Muscle of back (tissue), 3 donors: ENCODE measurements at regions not wholly inside any gene's neighbourhood (a gene's known extent, or its start where the extent isn't known, plus 50 kb on each side); places are given as distances from the start of the nearest gene placed in this dataset.
"Not testable (repeated sequence)": the region's sequence is repeated elsewhere in the genome, so short reads cannot be mapped to it uniquely, and the experiment has no call there.

Experiments used
- DNase-seq, 3 donors: peaks; one replicate each; pipeline versions ENCODE4 v3.0.0 to v3.0.0-alpha.2; 2013

DNA sequence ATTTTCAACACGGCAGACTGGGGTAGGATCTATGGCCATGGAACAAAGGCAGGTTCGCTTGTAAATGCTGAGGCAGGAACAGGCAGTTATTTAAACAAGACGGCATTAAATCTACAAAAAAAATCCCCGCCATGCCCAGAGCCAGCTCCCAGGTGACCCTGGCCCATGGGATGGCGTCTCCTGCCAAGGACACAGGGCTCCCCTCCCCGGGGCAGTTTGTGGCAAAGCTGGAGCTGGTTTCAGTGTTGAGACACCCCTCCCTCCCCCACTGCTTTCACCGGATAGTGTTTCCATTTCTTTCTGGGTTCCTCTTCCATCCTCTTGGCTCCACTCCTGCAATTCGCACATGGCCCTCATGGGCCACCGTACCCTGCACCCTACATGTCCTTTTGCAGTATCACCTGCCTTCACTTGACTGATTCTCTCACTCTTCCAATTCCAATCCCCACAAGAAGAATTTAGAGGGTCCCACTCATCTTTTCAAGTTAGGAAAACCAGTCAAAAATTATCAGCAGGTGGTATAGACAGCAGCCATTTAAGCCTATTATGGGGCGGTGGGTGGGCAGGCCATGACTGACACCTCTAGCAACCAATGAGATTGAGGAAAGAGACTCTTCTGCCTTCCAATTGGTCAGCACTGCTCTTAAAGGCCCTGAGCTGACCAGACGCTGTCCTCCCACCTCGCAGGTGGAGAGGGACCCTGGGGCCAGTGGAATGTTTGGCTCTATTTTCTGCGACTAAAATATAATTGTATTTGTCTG, 52.0 kb downstream of the OLIG1 start:
- DNase-seq: no peak

DNA sequence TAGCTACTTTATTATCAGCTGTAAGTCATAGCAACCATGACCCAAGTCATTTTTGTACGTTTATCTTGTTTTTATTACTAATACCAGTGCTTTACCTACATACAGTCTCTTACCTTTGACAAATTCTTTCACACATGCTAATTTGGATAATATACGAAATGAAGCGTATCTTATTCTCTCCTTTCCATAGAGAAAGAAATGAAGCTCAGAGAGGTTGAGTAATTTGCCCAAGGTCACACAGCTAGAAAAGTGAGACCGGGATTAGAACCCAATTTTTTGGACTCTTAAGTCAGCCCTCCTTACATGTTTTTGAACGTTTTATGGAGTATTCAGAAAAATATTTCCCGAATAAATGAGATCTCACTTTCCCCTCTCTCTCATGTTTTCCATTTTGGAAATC, 52.6 kb downstream of the OLIG1 start:
- DNase-seq: no peak

DNA sequence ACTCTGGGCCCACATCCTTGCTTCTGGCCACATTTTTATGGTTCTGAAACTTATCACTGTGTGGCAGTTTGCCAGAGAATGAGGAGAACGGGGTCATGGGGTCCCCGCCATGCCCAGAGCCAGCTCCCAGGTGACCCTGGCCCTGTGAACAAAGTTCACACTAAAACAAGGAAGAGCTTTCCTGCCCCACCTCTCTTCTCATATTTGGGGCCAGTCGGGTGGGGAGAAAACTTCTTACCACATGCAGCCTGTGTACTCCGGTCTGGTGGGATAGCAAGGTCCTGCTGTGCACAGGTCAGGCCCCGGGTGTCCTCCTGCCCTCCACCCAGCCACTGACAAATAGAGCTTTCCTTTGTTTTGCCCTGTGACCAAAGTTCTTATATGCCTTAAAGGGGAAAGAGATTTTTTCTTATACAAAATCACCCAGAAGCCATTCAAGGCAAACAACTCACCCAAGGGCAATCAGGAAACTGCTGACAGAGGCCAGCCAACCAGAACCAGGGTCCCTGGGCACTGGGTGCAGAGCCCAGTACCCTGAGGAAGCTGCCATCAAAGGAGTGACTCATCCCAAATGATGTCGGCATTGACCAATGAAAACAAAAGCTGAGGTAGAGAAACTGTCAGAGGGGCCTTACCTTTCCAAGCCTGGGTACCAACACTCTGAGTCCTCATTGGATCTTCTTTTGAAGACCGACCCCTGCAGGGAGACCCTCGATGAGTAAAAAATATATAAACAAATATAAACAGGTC, 53.6 kb downstream of the OLIG1 start:
- DNase-seq: no peak

DNA sequence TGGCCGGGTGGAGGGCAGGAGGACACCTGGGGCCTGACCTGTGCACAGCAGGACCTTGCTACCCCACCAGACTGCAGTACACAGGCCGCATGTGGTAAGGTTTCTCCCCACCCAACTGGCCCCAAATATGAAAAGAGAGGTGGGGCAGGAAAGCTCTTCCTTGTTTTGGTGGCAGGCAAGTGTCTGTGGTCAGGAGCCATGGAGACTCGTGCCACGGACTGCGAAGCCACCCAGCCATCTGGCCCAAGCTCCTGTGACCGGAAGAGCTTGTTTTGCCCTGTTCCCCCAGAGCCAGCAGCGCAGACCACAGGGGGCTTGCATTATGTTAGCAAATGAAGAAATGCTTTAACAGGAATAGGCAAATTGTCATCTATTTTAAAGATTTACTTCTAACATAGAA, 54.9 kb downstream of the OLIG1 start:
- DNase-seq: no peak

DNA sequence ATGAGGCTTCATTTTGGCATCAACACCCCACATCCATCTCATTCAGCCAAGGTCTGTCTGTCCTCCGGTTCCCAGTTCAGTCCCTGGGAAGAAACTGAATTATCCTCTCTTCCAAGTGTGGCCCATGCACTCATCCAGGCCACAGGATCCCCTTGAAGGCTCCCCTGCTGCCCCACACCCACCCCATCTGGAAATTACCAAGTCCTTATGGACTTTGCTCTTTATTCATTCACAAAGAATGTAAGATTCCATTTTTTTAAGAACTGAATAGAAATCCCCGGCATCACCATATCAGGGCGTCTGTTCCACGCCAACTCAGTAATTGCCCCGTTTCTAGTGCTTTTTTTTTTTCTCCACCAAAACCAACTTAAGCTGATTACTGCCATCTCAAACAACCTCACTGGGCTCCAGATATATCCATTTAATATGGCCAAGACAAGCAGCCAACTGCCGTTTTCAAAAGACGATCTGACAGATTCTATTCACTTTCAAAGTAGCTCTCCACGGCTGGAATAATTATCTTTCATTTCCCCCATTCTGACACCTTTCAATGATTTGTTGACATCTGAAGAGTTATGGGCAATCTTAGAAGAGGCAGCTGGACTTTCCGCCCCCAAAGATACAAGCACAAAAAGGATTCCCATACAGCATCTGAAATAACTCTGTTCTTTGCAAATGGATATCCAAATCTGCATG, 55.9 kb downstream of the OLIG1 start:
- no peak for DNase-seq

DNA sequence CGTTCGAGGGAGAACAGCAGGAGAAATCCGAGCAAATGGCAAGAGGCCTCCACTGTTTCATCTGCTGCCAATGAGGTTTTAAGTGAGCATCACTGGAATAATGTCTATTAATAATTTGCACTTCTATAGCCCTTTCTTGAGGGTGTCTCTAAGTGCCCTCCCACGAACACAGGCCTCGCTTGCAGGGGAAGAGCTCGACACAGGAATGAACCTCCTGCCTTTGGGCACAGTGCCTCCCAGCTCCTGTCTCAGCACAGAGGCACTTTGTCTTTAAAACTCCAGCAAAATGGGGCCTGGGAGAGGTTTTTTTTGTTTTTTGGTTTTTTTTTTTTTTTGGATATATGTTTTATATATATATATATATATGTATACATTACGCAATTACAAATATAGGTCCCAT, 56.6 kb downstream of the OLIG1 start:
- no peak for DNase-seq

DNA sequence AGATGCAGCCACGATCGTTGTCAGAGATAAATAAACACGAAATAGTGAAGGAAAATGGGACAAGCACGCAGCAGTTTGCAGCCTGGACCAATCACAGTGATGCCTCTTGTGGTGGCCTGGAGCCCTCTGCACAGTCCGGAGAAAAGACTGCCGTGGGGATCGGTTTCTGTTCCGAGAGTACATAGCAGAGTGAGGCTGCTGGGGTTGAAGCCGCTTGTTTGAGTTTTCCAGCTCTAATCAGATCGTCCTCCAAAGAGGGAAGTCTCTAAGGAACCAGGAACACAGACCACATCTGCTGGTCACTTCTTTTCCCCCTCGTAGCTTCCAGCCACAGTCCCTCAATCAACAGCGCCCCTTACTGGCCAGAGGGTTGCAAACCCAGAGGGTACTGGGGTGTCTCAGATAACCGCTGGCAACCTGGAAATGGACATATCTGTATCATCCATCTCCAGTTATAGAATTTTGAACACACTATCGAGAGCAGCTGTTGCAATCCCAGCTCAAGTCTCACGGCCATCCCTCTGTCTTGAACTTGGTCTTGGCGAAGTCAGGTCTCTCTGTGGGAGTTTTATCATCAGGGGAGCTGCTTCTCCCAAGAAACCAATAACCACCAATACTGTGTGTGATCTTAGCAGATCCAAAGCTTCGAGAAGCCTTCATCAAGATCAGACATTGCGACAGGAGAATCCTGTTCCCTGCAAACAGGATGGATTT, 57.4 kb downstream of the OLIG1 start:
- DNase-seq: peak; percentile 62 to 86 (median 77)

DNA sequence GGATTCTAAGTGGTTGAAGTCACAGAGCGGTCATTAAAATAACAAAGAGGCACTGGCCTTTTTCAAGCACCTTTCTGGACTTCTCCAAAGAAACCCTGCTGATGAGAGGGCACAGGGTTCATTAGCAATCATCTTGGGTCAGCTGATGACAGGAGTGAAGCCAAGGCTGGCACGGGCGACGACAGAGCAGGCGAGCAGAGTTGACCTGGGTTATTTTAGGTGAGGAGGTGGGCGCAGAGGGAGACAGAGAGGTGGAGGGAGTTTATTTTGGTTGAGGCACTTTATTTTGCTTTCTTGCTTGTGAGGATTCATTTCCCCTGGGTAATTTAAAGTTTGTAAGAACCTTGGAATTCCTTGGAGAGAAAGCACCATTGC, 57.9 kb downstream of the OLIG1 start:
- no peak for DNase-seq

DNA sequence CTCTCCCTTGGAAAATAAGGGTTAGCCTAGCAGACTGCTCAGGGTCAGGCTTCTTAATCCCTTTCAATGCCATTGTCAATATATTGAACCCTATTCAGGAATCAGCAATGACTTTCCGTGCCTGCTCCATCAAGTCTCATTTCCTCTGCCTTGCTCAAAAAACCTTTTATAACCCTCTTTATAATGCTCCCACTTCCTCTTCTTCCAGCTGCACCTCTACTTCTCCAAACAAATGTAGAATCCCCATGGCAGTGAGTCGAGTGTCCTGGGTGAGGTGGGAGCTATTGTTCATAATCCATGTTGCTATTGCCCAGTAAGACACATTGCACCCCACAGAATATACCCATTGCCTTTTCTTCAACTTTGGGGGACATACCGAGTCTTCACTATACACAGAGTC, 58.6 kb downstream of the OLIG1 start:
- DNase-seq: no peak

DNA sequence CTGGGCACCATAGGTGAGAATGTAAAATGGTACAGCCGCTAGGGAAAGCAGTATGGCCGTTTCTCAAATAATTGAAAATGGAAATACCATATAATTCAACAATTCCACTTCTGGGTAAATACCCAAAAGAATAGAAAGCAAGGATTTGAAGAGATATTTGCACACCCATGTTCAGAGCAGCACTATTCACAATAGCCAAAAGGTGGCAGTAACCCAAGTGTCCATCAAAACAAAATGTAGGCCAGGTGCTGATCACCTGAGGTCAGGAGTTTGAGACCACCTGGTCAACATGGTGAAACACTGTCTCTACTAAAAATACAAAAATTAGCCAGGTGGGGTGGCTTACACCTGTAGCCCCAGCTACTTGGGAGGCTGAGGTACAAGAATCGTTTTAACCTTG, 62.1 kb downstream of the OLIG1 start:
- no peak for DNase-seq

DNA sequence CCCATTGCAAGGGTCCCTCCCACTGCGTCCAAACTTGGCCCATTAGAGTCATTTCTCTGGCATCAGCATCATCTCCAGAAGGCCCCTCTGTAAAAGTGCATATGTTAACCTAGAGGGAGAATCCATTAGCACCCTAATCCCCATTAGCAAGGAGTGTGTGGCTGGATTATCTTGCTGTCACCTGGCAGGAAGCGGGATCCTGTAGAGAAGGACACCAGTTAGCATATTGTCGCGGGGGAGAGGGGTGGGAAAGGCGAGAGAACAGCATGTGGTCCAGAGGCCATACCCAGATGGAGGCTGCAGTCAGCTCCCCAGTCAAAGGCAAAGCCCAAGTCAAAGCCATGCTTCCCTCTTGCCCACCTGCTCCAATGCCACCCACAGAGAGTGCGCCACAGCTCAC, 64.0 kb downstream of the OLIG1 start:
- DNase-seq: no peak

DNA sequence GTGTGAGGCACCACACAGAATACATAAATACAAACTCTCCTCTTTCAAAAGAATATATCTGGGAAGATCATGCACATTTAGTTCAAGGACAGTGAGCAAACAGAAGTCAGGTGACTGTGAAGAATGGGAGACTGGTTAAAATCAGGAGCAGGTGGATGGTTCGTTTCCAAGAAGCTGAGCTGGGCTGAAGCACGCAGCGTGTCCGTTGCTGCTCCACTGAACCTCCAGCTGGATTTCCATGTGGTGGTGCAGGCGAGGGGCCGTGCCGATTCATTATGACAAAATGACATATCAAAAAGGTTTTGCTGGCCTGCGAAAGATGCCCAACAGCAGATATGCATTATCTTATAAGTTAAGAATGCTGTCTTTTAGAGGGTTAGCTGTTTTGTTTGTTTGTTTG, 66.0 kb downstream of the OLIG1 start:
- no peak for DNase-seq

DNA sequence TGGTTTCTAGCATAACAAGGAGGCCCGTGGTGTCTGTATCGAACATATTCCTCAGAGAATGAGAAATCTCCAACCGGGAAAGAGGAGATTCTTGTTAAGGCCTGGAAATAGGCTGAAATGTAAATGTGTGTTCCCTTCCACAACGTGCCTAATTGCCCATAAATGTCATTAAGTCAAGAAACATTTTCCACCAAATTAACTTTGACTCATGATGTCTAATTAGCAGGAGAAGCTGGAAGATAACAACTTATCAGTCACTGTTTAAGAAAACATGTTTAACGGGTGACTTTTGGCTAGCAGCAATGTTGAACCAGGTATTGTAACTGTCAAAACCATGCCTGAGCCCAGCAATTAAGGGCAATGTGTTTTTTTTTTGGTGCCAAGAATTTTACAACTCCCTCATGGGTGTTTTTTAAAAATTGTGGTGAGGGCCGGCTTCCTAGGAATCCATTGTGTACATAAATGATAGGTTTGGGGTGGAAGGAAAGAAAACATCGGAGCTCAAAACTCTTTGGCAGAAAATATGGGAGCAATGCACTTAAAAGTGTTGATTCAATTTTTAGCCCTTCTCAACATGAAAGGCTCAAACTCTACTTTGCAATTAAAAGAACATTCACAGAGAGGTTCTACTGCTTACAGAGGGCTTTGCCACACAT, 67.0 kb downstream of the OLIG1 start:
- DNase-seq: no peak

DNA sequence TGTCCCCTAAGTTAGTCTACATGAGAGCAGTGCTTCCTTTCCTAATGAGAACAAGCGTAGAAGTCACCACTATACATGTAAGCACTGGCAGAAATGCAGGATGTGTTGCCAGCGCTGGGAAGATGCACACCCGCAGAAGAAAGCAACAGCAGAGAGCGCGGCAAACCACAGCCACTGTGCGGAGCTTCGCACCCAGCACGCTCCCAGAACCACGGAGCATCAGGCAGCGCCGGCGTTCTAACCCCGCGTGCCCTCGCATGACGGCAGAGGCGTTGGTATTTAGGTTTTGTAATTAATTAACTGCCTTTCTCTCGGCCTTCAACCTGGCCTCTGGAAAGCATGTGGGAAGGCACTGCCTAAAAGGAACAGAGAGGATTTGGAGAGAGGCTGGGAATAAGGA, 69.1 kb downstream of the OLIG1 start:
- DNase-seq: no peak

DNA sequence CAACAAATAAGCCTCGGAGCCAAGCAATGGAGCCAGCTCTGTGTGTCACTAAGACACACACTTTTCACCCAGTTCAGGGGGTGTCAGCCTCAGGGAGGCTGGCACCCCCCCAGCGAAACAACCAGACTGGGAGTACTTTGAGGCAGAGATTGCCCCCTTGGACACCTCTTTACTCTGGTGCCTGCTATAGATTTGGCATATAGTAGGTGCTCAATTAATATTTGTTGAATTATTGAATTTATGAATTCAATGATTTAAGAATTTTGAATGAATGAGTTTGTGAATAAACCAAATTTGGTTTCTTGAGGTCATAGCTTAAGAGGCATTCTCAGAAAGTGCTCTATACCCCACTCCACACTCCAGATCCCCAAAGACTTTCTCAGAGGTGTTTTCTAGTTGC, 70.3 kb downstream of the OLIG1 start:
- DNase-seq: no peak

DNA sequence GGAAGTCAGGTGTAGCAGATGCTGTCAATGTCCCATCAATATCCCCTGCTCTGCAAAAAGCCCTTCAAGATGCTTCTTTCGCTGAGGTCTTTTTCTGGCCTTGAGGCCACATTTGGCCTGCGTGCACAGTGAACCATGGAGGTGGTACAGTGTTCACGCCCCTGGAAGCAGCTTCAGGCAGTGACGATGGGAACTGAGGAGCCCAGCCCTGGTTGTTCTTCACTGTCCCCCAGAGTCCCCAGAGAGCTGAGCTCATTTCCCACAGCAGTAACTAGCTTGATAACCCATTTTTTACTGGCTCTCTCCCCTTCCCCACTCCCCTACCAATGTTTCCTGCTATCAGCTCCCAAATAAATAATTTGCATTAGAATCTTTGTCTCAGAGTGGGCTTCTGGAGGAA, 76.5 kb downstream of the OLIG1 start:
- DNase-seq: no peak

DNA sequence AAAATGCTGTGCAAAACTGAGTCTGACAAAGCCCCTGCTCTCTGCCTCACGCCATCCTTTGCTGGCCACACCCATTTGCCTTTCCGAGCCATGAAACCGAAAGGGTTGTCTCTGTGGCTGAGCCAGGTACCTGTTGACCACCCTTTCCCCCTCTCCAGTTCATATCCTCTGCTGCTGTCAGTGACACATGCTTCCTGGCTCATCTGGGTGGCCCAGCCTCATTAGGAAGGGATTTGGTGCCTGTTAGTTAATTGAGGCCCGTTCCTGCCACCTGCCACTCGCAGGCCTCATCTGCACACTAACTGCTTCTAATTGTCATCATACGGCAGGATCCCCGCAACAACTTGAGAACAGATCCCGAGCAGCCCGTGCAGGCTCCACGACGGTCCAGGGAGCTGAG, 79.2 kb downstream of the OLIG1 start:
- DNase-seq: no peak

DNA sequence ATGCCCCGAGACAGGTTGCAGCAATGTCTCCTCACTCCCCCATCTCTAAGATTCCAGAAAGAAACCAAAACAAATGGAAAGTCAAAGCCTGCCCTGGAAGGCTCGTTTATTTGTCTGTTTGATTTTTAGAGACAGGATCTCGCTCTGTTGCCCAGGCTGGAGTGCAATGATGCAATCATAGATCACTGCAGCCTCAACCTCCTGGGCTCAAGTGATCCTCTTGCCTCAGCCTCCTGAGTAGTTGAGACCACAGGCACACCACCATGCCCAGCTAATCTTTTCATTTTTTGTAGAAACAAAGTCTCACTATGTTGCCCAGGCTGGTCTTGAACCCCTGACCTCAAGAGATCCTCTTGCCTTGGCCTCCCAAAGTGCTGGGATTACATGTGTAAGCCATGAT, 78.8 kb upstream of the IFNAR2 start:
- not testable (repeated sequence) for DNase-seq

DNA sequence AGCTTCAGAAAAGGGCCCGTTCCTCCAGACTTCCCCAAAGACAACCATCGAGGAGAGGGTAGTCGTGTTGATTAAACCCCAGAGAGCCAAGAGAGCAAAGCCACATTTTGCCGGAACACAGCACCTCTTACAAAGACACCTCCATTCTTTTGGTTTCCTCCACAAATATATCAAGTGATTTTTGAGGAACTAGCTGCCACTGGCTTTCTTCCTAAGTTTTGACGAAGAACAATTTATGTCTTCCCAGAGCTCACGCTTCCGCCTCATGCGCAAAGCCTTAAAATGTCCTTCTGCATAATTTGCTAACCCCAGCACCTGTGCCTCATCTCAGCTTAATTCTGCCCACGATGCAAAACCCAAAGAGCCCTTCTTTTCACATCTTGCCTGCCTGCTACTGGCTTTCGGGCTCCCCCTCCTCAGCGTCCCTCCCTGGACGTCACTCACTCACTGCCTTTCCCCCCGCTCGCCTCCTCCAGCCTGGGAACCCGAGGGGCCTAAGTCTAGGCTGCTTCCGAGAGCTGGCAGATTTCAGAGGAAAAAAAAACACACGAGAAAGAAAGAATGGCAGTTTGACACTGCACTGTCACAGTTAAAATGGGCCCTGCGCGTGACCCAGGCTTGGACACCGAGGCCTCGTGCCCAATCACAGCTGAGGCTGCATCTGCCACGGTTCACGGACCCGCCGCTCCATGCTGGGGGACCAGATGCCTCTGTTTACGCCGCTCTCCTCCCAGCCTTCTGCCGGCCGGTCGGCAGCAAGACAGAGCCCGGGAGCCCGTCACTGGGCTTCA, 77.6 kb upstream of the IFNAR2 start:
- DNase-seq: peak in 1 of 3 donors; percentile 24

DNA sequence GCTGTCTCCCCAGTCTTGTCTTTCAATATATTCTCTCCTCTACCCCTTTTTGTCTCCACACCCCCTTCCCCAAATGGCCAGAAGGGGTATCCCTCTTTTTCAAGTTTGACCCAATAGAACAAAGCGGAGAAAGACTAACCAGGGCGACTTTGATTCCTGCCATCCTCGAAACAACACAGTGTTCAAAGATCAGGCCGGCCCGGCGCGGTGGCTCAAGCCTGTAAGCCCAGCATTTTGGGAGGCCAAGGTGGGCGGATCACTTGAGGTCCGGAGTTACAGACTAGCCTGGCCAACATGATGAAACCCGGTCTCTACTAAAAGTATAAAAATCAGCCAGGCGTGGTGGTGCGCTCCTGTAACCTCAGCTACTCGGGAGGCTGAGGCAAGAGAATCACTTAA, 77.0 kb upstream of the IFNAR2 start:
- no peak for DNase-seq

DNA sequence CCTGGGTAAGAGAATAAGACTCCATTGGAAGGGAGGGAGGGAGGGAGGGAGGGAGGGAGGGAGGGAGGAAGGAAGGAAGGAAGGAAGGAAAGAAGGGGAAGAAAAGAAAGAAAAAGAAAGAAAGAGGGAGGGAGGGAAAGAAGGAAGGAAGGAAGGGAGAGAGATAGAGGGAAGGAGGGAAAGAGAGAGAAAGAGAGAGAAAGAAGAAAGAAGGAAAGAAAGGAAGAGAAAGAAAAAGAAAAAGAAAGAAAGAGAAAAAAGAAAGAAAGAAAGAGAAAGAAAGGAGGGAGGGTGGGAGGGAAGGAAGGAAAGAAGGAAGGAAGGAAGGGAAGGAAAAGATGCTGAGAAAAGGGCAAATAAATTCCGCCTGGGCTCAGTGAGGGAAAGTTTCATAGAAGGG, 74.7 kb upstream of the IFNAR2 start:
- DNase-seq: no peak
